Liver (tissue), 3 donors: ENCODE measurements at regions not wholly inside any gene's neighbourhood (a gene's known extent, or its start where the extent isn't known, plus 50 kb on each side); places are given as distances from the start of the nearest gene placed in this dataset.

Source experiments
- ATF3 ChIP-seq: IDR thresholded peaks from 2 replicates; pipeline ENCODE4 v1.6.1; 2016; ENCODE audit warnings: antibody characterized with exemption
- CTCF ChIP-seq: fragments of 150-350 bp; IDR thresholded peaks from 2 replicates; pipeline ENCODE4 v1.5.1; 2017; ENCODE audit warnings: improper control_type of control experiment, low read depth, low read length; ENCODE audit not compliant: missing input control
- RAD21 ChIP-seq, 2 donors: IDR thresholded peaks; 2 replicates each; pipeline ENCODE4 v1.6.1; 2016; ENCODE audit warnings: antibody characterized with exemption in 2 of 2, mild to moderate bottlenecking in 2 of 2
- YY1 ChIP-seq: IDR thresholded peaks from 2 replicates; pipeline ENCODE4 v1.6.1; 2016; ENCODE audit warnings: antibody characterized with exemption, mild to moderate bottlenecking
- donor health status: healthy.
- donor health status: healthy.

- no peak for TF ChIP-seq CTCF
- TF ChIP-seq YY1: no peak
- TF ChIP-seq RAD21 (IDR thresholded peaks at IDR 0.05): no peak
- no peak for TF ChIP-seq ATF3
Measured at GRCh38 chr1:239572183-239572582, 185.8 kb downstream of the CHRM3 start.
